ENCODE measurements at regions not wholly inside any gene's neighbourhood (a gene's known extent, or its start where the extent isn't known, plus 50 kb on each side); places are given as distances from the start of the nearest gene placed in this dataset.

GRCh38 chr11:70848243-70848750, 404.1 kb downstream of the SHANK2 start:
- Mint-ChIP-seq H3K27ac (no peak overlapping the region; a peak in 2 of 7 replicates), H3K27me3 (ENCODE audit: low read depth) (no peaks in the 10 kb centered on the region; the same call in 1 of the 2 replicates), H3K4me3 (no peak overlapping the region), H3K4me1 (peaks cover 8 to 21% of the 10 kb centered on the region in 2 experiments), H3K36me3 (ENCODE audit: insufficient read depth in 1 of 3, low read depth in 3 of 3) (no peaks in the 10 kb centered on the region), H3K9me3 (no peaks in the 10 kb centered on the region)
- Histone ChIP-seq H3K4ac (ENCODE audit: low read depth, low read length) (no peak overlapping the region), H3K79me2 (ENCODE audit: insufficient read depth, low read length) (no peaks in the 10 kb centered on the region), H4K91ac (ENCODE audit: insufficient read length, low read depth, low read length) (no peak overlapping the region), H2AK5ac (ENCODE audit: insufficient read length, low read length) (no peak overlapping the region), H3K23me2 (ENCODE audit: insufficient read length, low read depth, low read length, poor library complexity, severe bottlenecking) (no peaks in the 10 kb centered on the region), H3K23ac (ENCODE audit: insufficient read length, low read depth, low read length) (no peak overlapping the region), H3K9ac (ENCODE audit: extremely low read depth, insufficient read length, low read length) (no peak overlapping the region), H2BK5ac (ENCODE audit: insufficient read length, low read length) (no peak overlapping the region), H2BK12ac (ENCODE audit: insufficient read length, low read depth, low read length) (no peak overlapping the region), H2BK120ac (ENCODE audit: low read depth, low read length, poor library complexity, severe bottlenecking) (no peak overlapping the region), H3K9me3 (ENCODE audit: control insufficient read depth, low read depth, low read length) (no peaks in the 10 kb centered on the region), H2AFZ (ENCODE audit: low read length) (no peak overlapping the region), H3K4me1 (ENCODE audit: insufficient read depth, low read length) (no peaks in the 10 kb centered on the region), H4K5ac (ENCODE audit: insufficient read length, low read depth, low read length) (no peak overlapping the region), H3K79me1 (ENCODE audit: insufficient read depth, low read depth, low read length, poor library complexity, severe bottlenecking) (no peaks in the 10 kb centered on the region), H3K27me3 (ENCODE audit: insufficient read depth, low read length) (no peaks in the 10 kb centered on the region), H2BK15ac (ENCODE audit: low read depth, low read length) (no peak overlapping the region), H4K20me1 (ENCODE audit: control insufficient read depth, insufficient read depth, insufficient read length) (no peaks in the 10 kb centered on the region), H3K56ac (ENCODE audit: insufficient read length, low read depth, low read length) (no peak overlapping the region), H3K4me2 (ENCODE audit: insufficient read depth, insufficient read length, low read length) (no peak overlapping the region), H2BK20ac (ENCODE audit: low read depth, low read length, poor library complexity, severe bottlenecking) (no peak overlapping the region), H3T11ph (ENCODE audit: low read length) (no peak overlapping the region), H3K18ac (ENCODE audit: insufficient read length, low read depth, low read length) (no peak overlapping the region), H3K27ac (ENCODE audit: insufficient read length, low read depth, low read length) (no peak overlapping the region), H4K8ac (replicated peaks; ENCODE audit: insufficient read length, low read depth, low read length) (no peak overlapping the region), H3K14ac (ENCODE audit: insufficient read depth, low read length) (no peak overlapping the region)
- no peak for TF ChIP-seq CTCF (conservative IDR thresholded peaks at IDR 0.05)
- no peak for DNase-seq
- no CpG with 5 or more reads among the region's 13 CpGs for WGBS (ENCODE audit: extremely low coverage, insufficient read length, low lambda C conversion rate)
